GM12878 (cell line): ENCODE measurements at regions not wholly inside any gene's neighbourhood (a gene's known extent, or its start where the extent isn't known, plus 50 kb on each side); places are given as distances from the start of the nearest gene placed in this dataset.

ENCODE experiments used
- ATAC-seq: fragments of 200-7000 bp; cut with Tn5 transposase; 3 replicates; pipeline ENCODE4 v1.9.1; 2020; ENCODE audit warnings: mild to moderate bottlenecking, moderate library complexity
- BruUV-seq: library from RNA; stranded (reverse); fragments of 400-500 nt; replicated peaks from 2 replicates; lab custom pipeline; 2021; lab: Mats Ljungman, UMichigan
- CTCF ChIA-PET: fragments of 300-600 bp; sonication (Branson Sonifier 250); formaldehyde crosslinking; extraction: SDS; loops from one replicate; lab custom pipeline; 2021; ENCODE audit warnings: inconsistent platforms; lab: Yijun Ruan, JAX
- POLR2A ChIA-PET: fragments of 350-600 bp; formaldehyde crosslinking; extraction: SDS; loops from one replicate; lab custom pipeline; 2021; ENCODE audit warnings: inconsistent platforms; lab: Charles Lee
- RAD21 ChIA-PET: fragments of 300-600 bp; sonication (Branson Sonifier 250); formaldehyde crosslinking; loops from one replicate; lab custom pipeline; 2023; ENCODE audit warnings: antibody characterized with exemption; ENCODE audit not compliant: unreplicated experiment; lab: Charles Lee
- SMC1A ChIA-PET: fragments of 300-600 bp; sonication (Branson Sonifier 250); formaldehyde crosslinking; loops from one replicate; lab custom pipeline; 2023; ENCODE audit not compliant: unreplicated experiment, uncharacterized antibody; lab: Charles Lee
- DNase-seq: peaks from one replicate; pipeline ENCODE4 v3.0.0-alpha.2; 2011; ENCODE audit warnings: low read depth, low spot score
- FAIRE-seq: peaks from 3 replicates; lab custom pipeline; 2011; peaks lifted over from hg19 to GRCh38; lab: Jason Lieb, UNC
- H2AFZ ChIP-seq: 2 replicates; pipeline ENCODE4 v1.6.0; 2011; ENCODE audit warnings: low read depth, low read length, control low read depth; ENCODE audit not compliant: control insufficient read depth
- H3K27ac ChIP-seq: 2 replicates; pipeline ENCODE4 v1.5.1; 2011; ENCODE audit warnings: control low read depth; ENCODE audit not compliant: control insufficient read depth, insufficient read depth
- H3K27me3 ChIP-seq, 2 experiments: replicated peaks in 1 of 2; 2 replicates each; pipeline versions ENCODE4 v1.6.0 to v1.6.1; 2011; ENCODE audit warnings: low read length in 1 of 2; ENCODE audit not compliant: control insufficient read depth in 2 of 2, insufficient read depth in 2 of 2
- H3K36me3 ChIP-seq, 2 experiments: 2 replicates each; pipeline ENCODE4 v1.5.1; 2011; ENCODE audit warnings: low read length in 1 of 2; ENCODE audit not compliant: control insufficient read depth in 2 of 2, insufficient read depth in 2 of 2
- H3K4me1 ChIP-seq: 2 replicates; pipeline ENCODE4 v1.6.1; 2011; ENCODE audit warnings: mild to moderate bottlenecking, low read length, moderate library complexity, mixed read lengths; ENCODE audit not compliant: control insufficient read depth, insufficient read depth
- H3K4me2 ChIP-seq: 2 replicates; pipeline ENCODE4 v1.6.0; 2011; ENCODE audit warnings: control low read depth; ENCODE audit not compliant: control insufficient read depth, insufficient read depth
- H3K4me3 ChIP-seq: fragments of 200-600 bp; sonication (generic); 2 replicates; pipeline ENCODE4 v1.5.1; 2016
- H3K79me2 ChIP-seq: 2 replicates; pipeline ENCODE4 v1.6.0; 2011; ENCODE audit warnings: low read length; ENCODE audit not compliant: control insufficient read depth, insufficient read depth
- H3K9ac ChIP-seq: 2 replicates; pipeline ENCODE4 v1.8.0; 2011; ENCODE audit warnings: low read length, control low read depth, mixed read lengths; ENCODE audit not compliant: control insufficient read depth, insufficient read depth
- H3K9me3 ChIP-seq: replicated peaks from 3 replicates; pipeline ENCODE4 v1.5.1; 2011; ENCODE audit warnings: mild to moderate bottlenecking, low read length; ENCODE audit not compliant: control insufficient read depth, insufficient read depth
- H4K20me1 ChIP-seq: 2 replicates; pipeline ENCODE4 v1.6.0; 2011; ENCODE audit not compliant: control insufficient read depth, insufficient read depth
- CBFB ChIP-seq: IDR thresholded peaks from 2 replicates; pipeline ENCODE4 v1.6.1; 2016; ENCODE audit warnings: antibody characterized with exemption, low read depth
- CEBPB ChIP-seq, 2 experiments: fragments of 150-350 bp in 1 of 2; IDR thresholded peaks; 2 replicates each; pipeline ENCODE4 v1.6.1; 2012 to 2014; ENCODE audit warnings: low read depth in 2 of 2, low read length in 2 of 2, borderline replicate concordance in 1 of 2, inconsistent platforms in 1 of 2
- CEBPZ ChIP-seq: fragments of 150-350 bp; IDR thresholded peaks from 2 replicates; pipeline ENCODE4 v1.6.1; 2016; ENCODE audit warnings: low read depth, low read length
- E4F1 ChIP-seq: fragments of 450-650 bp; IDR thresholded peaks from 2 replicates; pipeline ENCODE4 v1.6.1; 2018; ENCODE audit warnings: borderline replicate concordance, mild to moderate bottlenecking; ENCODE audit not compliant: partially characterized antibody
- EZH2 ChIP-seq: IDR thresholded peaks from 2 replicates; pipeline ENCODE4 v1.6.1; 2012; ENCODE audit warnings: low read depth, mild to moderate bottlenecking, control low read depth, inconsistent platforms, low read length, borderline replicate concordance; ENCODE audit not compliant: control insufficient read depth
- JUNB ChIP-seq: IDR thresholded peaks from 2 replicates; pipeline ENCODE4 v1.6.1; 2016; ENCODE audit warnings: antibody characterized with exemption, mild to moderate bottlenecking
- LARP7 ChIP-seq: fragments of 450-650 bp; IDR thresholded peaks from 2 replicates; pipeline ENCODE4 v1.6.1; 2017; ENCODE audit warnings: mild to moderate bottlenecking
- NFYB ChIP-seq: IDR thresholded peaks from 2 replicates; pipeline ENCODE4 v1.6.1; 2011; ENCODE audit warnings: low read depth, mild to moderate bottlenecking, low read length, improper control_type of control experiment, moderate library complexity; ENCODE audit not compliant: insufficient read depth
- NR2F1 ChIP-seq: fragments of 450-650 bp; conservative IDR thresholded peaks from 2 replicates; pipeline ENCODE4 v1.6.1; 2017; ENCODE audit warnings: mild to moderate bottlenecking
- SMC3 ChIP-seq: IDR thresholded peaks from 2 replicates; pipeline ENCODE4 v1.6.1; 2011; ENCODE audit warnings: low read length, improper control_type of control experiment, borderline replicate concordance
- TARDBP ChIP-seq: IDR thresholded peaks from 2 replicates; pipeline ENCODE4 v1.6.1; 2016; ENCODE audit warnings: borderline replicate concordance
- in situ Hi-C: fragments of 300-500 bp; cut with MboI; formaldehyde crosslinking; loops from 9 replicates; pipeline ENCODE4 v1.14.3; 2018; ENCODE audit warnings: mixed read lengths
- intact Hi-C: fragments of 100-400 bp; cut with micrococcal nuclease; formaldehyde crosslinking; loops from one replicate; pipeline ENCODE4 v1.14.2; 2022; ENCODE audit not compliant: unreplicated experiment

GRCh38 chr1:65489481-65489880 is 69.0 kb downstream of the LEPR start:
- no peak overlapping the region for H2AFZ ChIP-seq
- no peak for FAIRE-seq
- ChIA-PET CTCF (no interaction called here), SMC1A (no interaction called here), POLR2A (no interaction called here), RAD21 (interaction anchor here (1.3 kb wide), 1 partner anchor 274 kb away, joined by 3 read pairs; no protein-coding TSS in a partner anchor)
- no peaks in the 10 kb centered on the region for H3K79me2 ChIP-seq
- H4K20me1 ChIP-seq = no peaks in the 10 kb centered on the region
- no peak overlapping the region for H3K9ac ChIP-seq
- no peaks in the 10 kb centered on the region for H3K27me3 ChIP-seq
- H3K36me3 ChIP-seq = no peaks in the 10 kb centered on the region
- no peak overlapping the region for H3K4me2 ChIP-seq
- no peak for DNase-seq
- H3K4me3 ChIP-seq = no peak overlapping the region
- in situ Hi-C loops (no loop called here), intact Hi-C loops (no loop called here)
- H3K9me3 ChIP-seq = no peaks in the 10 kb centered on the region
- no peak for ATAC-seq
- no peak for TF ChIP-seq SMC3
- no peak for TF ChIP-seq E4F1
- TF ChIP-seq NFYB = no peak
- no peak for TF ChIP-seq CEBPZ
- TF ChIP-seq JUNB = no peak
- no peak for TF ChIP-seq EZH2
- TF ChIP-seq TARDBP = no peak
- TF ChIP-seq NR2F1 = no peak
- no peak for TF ChIP-seq CBFB
- no peak for TF ChIP-seq LARP7
- no peak for TF ChIP-seq CEBPB (IDR thresholded peaks at IDR 0.05; ENCODE audit: borderline replicate concordance in 1 of 2, low read depth in 2 of 2, low read length in 2 of 2)
- H3K27ac ChIP-seq = no peak overlapping the region
- no peaks in the 10 kb centered on the region for H3K4me1 ChIP-seq
- BruUV-seq = no TSS peak
